Gastrocnemius medialis (tissue), 4 donors: ENCODE measurements at regions not wholly inside any gene's neighbourhood (a gene's known extent, or its start where the extent isn't known, plus 50 kb on each side); places are given as distances from the start of the nearest gene placed in this dataset.

ENCODE experiments used
- ATAC-seq, 2 donors: fragments of 150-250 bp; one replicate each; pipeline ENCODE4 v1.9.1; 2016
- DNase-seq, 2 donors: peaks; one replicate each; pipeline ENCODE4 v3.0.0-alpha.2; 2019
- H3K27ac ChIP-seq, 4 donors: fragments of 200-600 bp; sonication (generic); 1 replicate in 1 of 4; 2 replicates in 3 of 4; pipeline ENCODE4 v1.5.1; 2016 to 2018; ENCODE audit warnings: mild to moderate bottlenecking in 2 of 4, moderate library complexity in 1 of 4
- H3K27me3 ChIP-seq, 3 donors: fragments of 200-600 bp; sonication (generic) in 2 of 3; 1 replicate in 1 of 3; 2 replicates in 2 of 3; pipeline versions ENCODE4 v1.5.1 to v1.6.0; 2016 to 2019; ENCODE audit warnings: mild to moderate bottlenecking in 1 of 3, moderate library complexity in 1 of 3
- H3K36me3 ChIP-seq, 2 donors: fragments of 200-600 bp; sonication (generic) in 1 of 2; one replicate each; pipeline ENCODE4 v1.5.1; 2017 to 2018
- H3K4me1 ChIP-seq, 2 donors: fragments of 200-600 bp; sonication (generic) in 1 of 2; one replicate each; pipeline ENCODE4 v1.5.1; 2016 to 2017; ENCODE audit warnings: mild to moderate bottlenecking in 2 of 2
- H3K4me3 ChIP-seq, 4 donors: fragments of 200-600 bp; sonication (generic) in 3 of 4; 1 replicate in 1 of 4; 2 replicates in 3 of 4; pipeline ENCODE4 v1.5.1; 2016 to 2019; ENCODE audit warnings: mild to moderate bottlenecking in 2 of 4
- H3K9me3 ChIP-seq, 3 donors: fragments of 200-600 bp; sonication (generic) in 2 of 3; 1 replicate in 1 of 3; 2 replicates in 2 of 3; pipeline ENCODE4 v1.5.1; 2016 to 2019
- CTCF ChIP-seq, 5 experiments: fragments of 450-650 bp in 3 of 5; fragments of 200-600 bp in 2 of 5; sonication (generic) in 2 of 5; IDR thresholded peaks in 4 of 5; conservative IDR thresholded peaks in 1 of 5; 1 replicate in 4 of 5; 2 replicates in 1 of 5; pipeline ENCODE4 v1.5.1; 2016 to 2019; ENCODE audit warnings: antibody characterized with exemption in 5 of 5, mild to moderate bottlenecking in 3 of 5, moderate library complexity in 3 of 5
- POLR2A ChIP-seq, 2 donors: fragments of 450-650 bp; IDR thresholded peaks; one replicate each; pipeline ENCODE4 v1.6.1; 2017; ENCODE audit warnings: antibody characterized with exemption in 2 of 2, mild to moderate bottlenecking in 2 of 2, moderate library complexity in 2 of 2
- in situ Hi-C, 4 donors: fragments of 200-750 bp; cut with MboI; loops; one replicate each; pipeline versions ENCODE4 v1.15.0 to v1.8.0; 2017; ENCODE audit warnings: low sequenced_read_pairs in 4 of 4
- intact Hi-C: fragments of 100-400 bp; cut with DNase I; formaldehyde crosslinking; loops from one replicate; pipeline ENCODE4 v1.15.1; 2023; ENCODE audit warnings: low total_unique reads

- peaks cover 0 to 12% of the 10 kb centered on the region in 2 donors for H3K4me1 ChIP-seq
- intact Hi-C loops, result no loop called here
Observed at GRCh38 chr2:64844087-64844486, 145.1 kb upstream of the SLC1A4 start.

GRCh38 chr2:64845273-64845905 is 143.8 kb upstream of the SLC1A4 start:
- ATAC-seq, result no peak
- H3K9me3 ChIP-seq, result no peaks in the 10 kb centered on the region
- peaks cover 0 to 8% of the 10 kb centered on the region in 2 donors for H3K4me1 ChIP-seq
- in situ Hi-C loops, result no loop called here
- no peaks in the 10 kb centered on the region for H3K36me3 ChIP-seq
- TF ChIP-seq POLR2A (IDR thresholded peaks at IDR 0.05) (no peak), CTCF (IDR thresholded peaks at IDR 0.05 in 4 of 5, conservative IDR thresholded peaks at IDR 0.05 in 1 of 5) (no peak)
- intact Hi-C loops, result no loop called here
- H3K27ac ChIP-seq, result no peak overlapping the region
- no peak overlapping the region for H3K4me3 ChIP-seq
- H3K27me3 ChIP-seq, result no peaks in the 10 kb centered on the region
- no peak for DNase-seq

More at GRCh38 chr2:64844087-64844486, 145.1 kb upstream of the SLC1A4 start:
- no peak for ATAC-seq
- no peak overlapping the region for H3K4me3 ChIP-seq
- H3K9me3 ChIP-seq, result no peaks in the 10 kb centered on the region
- in situ Hi-C loops, result no loop called here
- no peak for TF ChIP-seq CTCF (IDR thresholded peaks at IDR 0.05 in 4 of 5, conservative IDR thresholded peaks at IDR 0.05 in 1 of 5)
- TF ChIP-seq POLR2A (IDR thresholded peaks at IDR 0.05), result no peak
- no peaks in the 10 kb centered on the region for H3K36me3 ChIP-seq
- DNase-seq, result no peak
- H3K27ac ChIP-seq, result no peak overlapping the region
- H3K27me3 ChIP-seq, result no peaks in the 10 kb centered on the region

GRCh38 chr2:64846177-64846576 is 143.0 kb upstream of the SLC1A4 start:
- intact Hi-C loops, result no loop called here
- in situ Hi-C loops, result no loop called here
- Histone ChIP-seq H3K4me1 (no peaks in the 10 kb centered on the region), H3K27ac (no peak overlapping the region), H3K36me3 (no peaks in the 10 kb centered on the region), H3K4me3 (no peak overlapping the region), H3K9me3 (no peaks in the 10 kb centered on the region), H3K27me3 (no peaks in the 10 kb centered on the region)
- TF ChIP-seq CTCF (IDR thresholded peaks at IDR 0.05 in 4 of 5, conservative IDR thresholded peaks at IDR 0.05 in 1 of 5) (no peak), POLR2A (IDR thresholded peaks at IDR 0.05) (no peak)
- ATAC-seq (no peak), DNase-seq (no peak)

GRCh38 chr2:64847930-64848329 is 141.3 kb upstream of the SLC1A4 start:
- DNase-seq (no peak), ATAC-seq (no peak)
- no peak for TF ChIP-seq CTCF (IDR thresholded peaks at IDR 0.05 in 4 of 5, conservative IDR thresholded peaks at IDR 0.05 in 1 of 5)
- TF ChIP-seq POLR2A (IDR thresholded peaks at IDR 0.05), result no peak
- Histone ChIP-seq H3K27ac (no peak overlapping the region), H3K9me3 (no peaks in the 10 kb centered on the region), H3K4me1 (no peaks in the 10 kb centered on the region), H3K27me3 (no peaks in the 10 kb centered on the region), H3K36me3 (no peaks in the 10 kb centered on the region), H3K4me3 (no peak overlapping the region)
- intact Hi-C loops, result no loop called here
- in situ Hi-C loops, result no loop called here

- no peak for TF ChIP-seq POLR2A (IDR thresholded peaks at IDR 0.05)
- TF ChIP-seq CTCF (IDR thresholded peaks at IDR 0.05 in 4 of 5, conservative IDR thresholded peaks at IDR 0.05 in 1 of 5), result no peak
- no peaks in the 10 kb centered on the region for H3K4me1 ChIP-seq
- H3K9me3 ChIP-seq, result no peaks in the 10 kb centered on the region
- no peak overlapping the region for H3K27ac ChIP-seq
- no peak for DNase-seq
- no peaks in the 10 kb centered on the region for H3K27me3 ChIP-seq
- intact Hi-C loops, result no loop called here
- in situ Hi-C loops, result no loop called here
- no peak for ATAC-seq
- H3K4me3 ChIP-seq, result no peak overlapping the region
- H3K36me3 ChIP-seq, result no peaks in the 10 kb centered on the region
Observed at GRCh38 chr2:64848363-64848762, 140.8 kb upstream of the SLC1A4 start.
